ENCODE measurements at regions not wholly inside any gene's neighbourhood (a gene's known extent, or its start where the extent isn't known, plus 50 kb on each side); places are given as distances from the start of the nearest gene placed in this dataset.
"Not testable (repeated sequence)": the region's sequence is repeated elsewhere in the genome, so short reads cannot be mapped to it uniquely, and the experiment has no call there.

DNA sequence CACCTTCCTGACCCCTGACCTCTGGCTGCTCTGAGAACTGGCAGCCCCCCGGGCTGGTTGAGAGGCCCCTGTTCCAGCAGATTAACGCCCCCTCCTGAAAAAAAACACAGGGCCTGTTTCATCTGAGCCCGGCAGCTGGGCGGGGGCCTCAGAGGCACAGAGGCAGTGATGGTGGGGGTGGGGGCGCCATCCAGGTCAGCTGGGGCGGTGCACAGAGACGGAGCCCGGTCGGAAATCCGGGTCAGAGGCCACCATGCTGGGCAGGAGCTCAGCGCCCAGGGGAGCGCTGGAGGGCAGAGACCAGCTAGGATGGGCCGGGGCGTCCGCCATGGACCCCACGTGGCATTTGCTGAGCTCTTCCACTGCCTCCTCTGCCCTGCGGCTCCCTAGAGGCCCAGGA lies 68.0 kb downstream of the UNCX start:
- DNase-seq = no peak

GRCh38 chr7:1301054-1301881 lies 68.6 kb downstream of the UNCX start:
- DNase-seq = no peak

GRCh38 chr7:1301882-1302251 lies 69.2 kb downstream of the UNCX start:
- no peak for DNase-seq

DNA sequence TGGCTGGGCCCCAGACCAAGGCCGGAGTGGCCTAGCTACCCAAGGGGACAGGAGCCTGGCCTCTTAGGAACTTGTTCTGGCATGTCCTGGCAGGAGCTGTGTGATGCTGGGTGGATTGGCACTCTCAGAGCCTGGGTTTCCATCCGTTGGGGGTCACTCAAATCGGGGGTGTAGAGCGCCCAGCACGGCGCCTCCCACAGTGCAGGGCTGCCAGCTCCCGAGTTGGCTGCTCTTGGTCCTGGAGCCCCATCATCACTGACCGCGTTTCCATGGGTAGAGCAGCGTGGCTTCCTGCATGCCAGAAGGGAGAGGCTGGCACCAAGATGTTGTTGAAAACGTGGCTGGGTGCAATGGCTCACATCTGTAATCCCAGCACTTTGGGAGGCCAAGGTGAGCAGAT lies 70.3 kb downstream of the UNCX start:
- no peak for DNase-seq

DNA sequence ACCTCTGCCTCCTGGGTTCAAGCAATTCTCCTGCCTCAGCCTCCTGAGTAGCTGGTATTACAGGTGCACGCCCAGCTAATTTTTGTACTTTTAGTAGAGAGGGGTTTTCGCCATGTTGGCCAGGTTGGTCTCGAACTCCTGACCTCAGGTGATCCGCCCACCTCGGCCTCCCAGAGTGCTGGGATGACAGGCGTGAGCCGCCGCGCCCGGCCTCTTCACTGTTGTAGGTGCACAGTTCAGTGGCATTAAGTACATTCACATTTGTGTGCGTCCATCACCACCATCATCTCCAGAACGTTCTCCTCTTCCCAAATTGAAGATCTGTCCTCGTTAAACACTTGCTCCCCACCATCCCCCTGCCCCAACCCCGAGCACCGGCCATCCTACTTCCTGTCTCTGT lies 71.3 kb downstream of the UNCX start:
- not testable (repeated sequence) for DNase-seq

GRCh38 chr7:1305873-1306272 lies 73.2 kb downstream of the UNCX start:
- DNase-seq = no peak

DNA sequence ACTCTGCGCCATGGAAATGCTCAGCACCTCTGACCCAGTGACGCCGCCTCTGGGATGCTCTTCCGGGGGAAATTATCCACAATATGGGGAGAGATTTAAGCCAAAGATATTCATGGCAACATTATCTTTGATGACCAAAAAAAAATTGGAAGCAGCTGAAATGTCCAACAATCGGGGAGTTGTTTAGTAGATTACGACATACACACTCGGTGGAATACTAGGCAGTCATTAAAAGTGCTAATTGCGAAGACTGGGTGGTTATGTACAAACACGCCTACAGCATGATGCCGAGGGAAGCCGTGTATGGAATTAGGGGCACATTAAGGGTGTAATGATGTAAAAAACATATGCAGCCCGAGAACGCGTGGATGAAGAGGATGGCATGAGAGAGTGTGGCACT lies 75.2 kb downstream of the UNCX start:
- DNase-seq = no peak

DNA sequence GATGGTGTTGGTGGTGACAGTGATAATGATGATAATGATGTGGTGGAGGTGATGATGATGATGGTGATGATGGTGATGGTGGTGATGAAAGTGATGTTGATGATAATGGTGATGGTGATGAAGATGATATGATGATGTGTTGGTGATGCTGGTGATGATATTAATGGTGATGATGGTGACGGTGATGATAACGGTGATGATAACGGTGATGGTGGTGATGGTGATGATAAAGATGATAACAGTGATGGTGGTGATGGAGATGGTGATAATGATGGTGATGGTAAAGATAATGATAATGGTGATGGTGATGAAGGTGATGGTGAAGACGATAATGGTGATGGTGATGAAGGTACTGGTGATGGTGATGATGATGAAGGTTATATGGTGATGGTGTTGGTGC lies 76.6 kb downstream of the UNCX start:
- DNase-seq = no peak

DNA sequence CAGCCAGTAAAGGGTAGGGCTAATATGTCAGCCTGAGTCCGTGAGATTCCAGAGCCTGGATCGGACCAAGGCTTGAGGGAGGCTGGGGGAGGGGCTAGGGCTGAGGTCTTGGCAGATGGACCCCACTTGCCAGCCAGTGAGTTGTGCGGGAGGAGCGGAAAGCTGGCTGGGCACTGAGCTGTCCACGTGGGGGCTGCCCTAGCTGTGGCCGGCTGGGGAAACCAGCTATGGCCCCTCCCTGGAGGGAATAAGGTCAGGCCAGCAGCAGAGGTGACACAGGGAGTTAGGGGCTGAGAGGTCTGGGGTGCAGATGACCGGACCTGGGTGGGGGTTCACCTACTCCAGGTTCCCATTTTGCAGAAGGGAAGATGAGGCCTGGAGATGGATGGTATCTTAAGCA lies 77.3 kb downstream of the UNCX start:
- DNase-seq = no peak

DNA sequence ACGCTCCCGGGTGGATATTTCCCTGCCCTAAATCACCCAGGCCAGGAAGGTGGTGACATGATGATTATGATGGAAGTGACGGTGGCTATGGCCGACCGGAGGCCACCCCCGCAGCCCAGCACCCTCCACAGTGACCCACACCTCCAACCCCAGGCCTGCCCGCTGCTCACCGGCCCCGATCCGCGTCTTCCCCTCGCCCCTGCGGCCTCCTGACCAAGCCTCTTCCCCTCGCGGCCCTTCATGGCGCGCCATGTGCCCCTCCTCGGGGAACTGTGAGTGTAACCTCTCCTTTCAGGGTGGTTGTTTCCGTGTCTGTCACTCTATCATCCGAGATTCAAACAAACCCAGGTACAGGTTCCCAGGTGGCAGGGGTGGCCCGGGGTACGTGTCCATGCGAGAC lies 78.3 kb downstream of the UNCX start:
- DNase-seq = no peak

- no peak for DNase-seq
Measured at GRCh38 chr7:1311406-1312135, 78.9 kb downstream of the UNCX start.

DNA sequence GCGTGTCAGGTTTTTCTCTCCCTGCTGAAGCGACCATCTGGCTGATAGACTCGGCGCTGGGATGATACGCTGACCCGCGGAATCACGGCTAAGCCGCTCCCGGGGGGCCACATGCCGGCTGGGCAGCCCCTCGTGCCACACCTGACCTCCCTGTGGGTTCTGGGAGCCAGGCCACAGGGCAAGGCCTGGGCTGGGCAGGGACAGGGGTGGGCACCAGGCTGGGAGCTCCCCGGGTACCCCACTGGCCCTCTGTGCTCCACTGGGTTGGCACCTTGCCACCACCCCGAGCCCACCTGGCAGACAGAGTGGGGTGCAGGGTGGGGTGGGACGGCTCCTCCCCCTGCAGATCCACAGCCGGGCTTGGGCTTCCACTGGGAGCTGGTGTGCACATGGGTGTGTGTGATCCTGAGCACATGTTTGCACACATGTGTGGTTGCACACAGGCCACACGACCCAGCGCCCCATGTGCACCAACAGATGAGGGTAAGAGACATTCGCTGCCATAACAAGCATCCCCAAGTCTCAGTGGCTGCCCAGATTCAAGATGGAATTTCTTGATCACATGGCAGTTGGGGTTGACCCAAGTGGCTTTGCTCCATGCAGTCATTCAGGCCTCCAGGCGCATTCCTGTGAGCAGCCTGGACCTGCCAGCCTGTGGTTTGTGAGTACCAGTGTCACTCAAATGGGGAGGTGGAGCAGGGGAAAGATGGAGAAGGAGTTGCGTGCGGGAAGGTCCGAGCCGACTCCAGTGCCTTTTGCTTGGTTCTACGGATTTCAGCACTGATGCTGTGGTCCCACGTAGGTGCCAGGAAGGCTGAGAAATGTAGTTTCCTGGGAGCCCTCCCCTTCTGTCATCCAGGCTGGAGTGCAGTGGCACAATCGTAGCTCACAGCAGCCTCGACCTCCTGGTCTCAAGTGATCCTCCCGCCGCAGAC lies 79.7 kb downstream of the UNCX start:
- DNase-seq = no peak

GRCh38 chr7:1313613-1314012 lies 80.9 kb downstream of the UNCX start:
- DNase-seq = no peak

GRCh38 chr7:1314021-1314907 lies 81.6 kb downstream of the UNCX start:
- DNase-seq = no peak

DNA sequence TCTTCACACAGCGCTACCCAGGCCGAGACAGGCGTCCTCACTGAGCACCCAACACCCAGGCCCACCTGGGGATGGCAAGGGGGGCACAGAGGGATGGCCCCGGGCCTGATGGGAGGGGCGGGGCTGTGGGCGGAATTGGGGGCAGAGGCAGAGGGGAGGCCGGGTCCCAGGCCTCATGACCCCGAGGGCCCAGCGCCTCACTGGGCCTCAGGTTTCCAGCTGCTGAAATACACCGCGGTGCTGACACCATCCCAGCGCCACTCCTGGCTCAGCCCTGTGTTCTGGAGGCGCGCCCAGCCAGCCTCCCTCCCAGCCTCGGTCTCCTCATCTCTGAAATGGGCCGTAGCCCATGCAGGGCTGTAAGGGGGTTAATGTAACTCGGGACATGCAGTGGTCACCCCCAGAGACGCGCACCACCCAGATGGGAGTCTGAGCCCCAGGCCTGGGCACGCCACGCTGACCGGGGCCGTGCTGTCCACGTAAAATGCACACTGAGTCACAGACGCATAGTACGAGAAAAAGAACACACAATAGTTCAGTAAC lies 82.3 kb downstream of the UNCX start:
- DNase-seq = no peak

- DNase-seq = no peak
Measured at GRCh38 chr7:1316086-1316485, 83.4 kb downstream of the UNCX start.

- no peak for DNase-seq
Measured at GRCh38 chr7:1317646-1318045, 85.0 kb downstream of the UNCX start.

DNA sequence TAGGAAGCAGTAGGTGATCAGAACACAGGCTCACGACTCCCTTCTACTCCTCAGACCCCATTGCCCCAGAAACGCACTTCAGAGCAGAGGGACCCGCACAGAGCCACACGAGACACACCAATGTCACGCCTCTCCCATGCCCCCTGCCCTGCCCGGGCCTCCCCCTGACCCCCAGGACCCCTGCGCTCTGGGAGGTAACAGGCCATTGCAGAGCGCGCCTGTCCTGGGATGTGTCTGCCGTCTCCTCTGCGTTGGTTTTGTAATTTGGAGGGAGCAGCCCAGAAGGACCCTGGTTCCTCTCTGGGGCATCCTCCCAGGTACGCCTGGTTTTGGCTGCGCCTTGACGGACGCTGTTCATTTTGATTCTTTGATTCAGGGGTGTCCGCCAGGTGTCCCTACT lies 85.4 kb downstream of the UNCX start:
- no peak for DNase-seq

GRCh38 chr7:1318661-1319060 lies 86.0 kb downstream of the UNCX start:
- DNase-seq = no peak

DNA sequence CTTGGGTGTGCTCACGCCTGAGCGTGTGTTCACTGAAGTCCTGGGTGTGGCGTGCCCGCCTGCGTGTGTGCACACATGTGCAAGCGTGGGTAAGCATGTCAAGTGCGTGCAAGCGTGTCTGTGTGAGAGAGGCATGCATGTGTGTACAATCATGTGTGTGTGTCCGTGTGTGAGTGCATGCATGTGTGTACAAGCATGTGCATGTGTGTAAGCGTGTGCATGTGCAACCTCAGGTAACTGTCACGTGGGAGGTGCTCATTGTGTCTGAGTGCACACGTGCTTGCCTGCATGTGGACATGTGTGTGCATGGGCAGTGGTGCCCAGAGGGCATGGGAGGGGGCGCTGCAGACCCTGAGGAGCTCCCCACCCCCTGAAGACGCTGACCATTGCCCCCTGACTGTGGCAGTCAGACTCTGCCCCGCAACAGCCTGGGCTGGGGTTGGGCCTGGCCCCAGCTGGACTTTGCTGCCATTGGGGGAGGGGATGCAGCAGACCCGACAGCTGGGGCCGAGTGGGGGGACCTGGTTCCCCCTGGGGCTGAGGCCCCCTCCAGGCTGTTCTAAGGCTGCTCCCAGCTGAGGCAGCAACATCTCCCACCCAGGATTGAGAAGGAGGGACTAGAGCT lies 88.1 kb downstream of the UNCX start:
- DNase-seq = no peak

GRCh38 chr7:1321411-1322239 lies 89.0 kb downstream of the UNCX start:
- DNase-seq = no peak
